Hepatocyte (in vitro differentiated cells): ENCODE measurements at regions not wholly inside any gene's neighbourhood (a gene's known extent, or its start where the extent isn't known, plus 50 kb on each side); places are given as distances from the start of the nearest gene placed in this dataset.

Experiments used
- DNase-seq: peaks from one replicate; pipeline ENCODE4 v3.0.0-alpha.2; 2016; ENCODE audit warnings: low spot score
- H2AFZ ChIP-seq: fragments of 200-600 bp; sonication (generic); 2 replicates; pipeline ENCODE4 v1.6.0; 2016; ENCODE audit warnings: antibody characterized with exemption, mild to moderate bottlenecking
- H3K27ac ChIP-seq: fragments of 200-600 bp; sonication (generic); 2 replicates; pipeline ENCODE4 v1.5.1; 2016; ENCODE audit warnings: mild to moderate bottlenecking
- H3K27me3 ChIP-seq: fragments of 200-600 bp; sonication (generic); 2 replicates; pipeline ENCODE4 v1.6.1; 2016
- H3K36me3 ChIP-seq: fragments of 200-600 bp; sonication (generic); replicated peaks from 2 replicates; pipeline ENCODE4 v1.5.1; 2016; ENCODE audit warnings: low read depth; ENCODE audit not compliant: insufficient read depth
- H3K4me1 ChIP-seq: fragments of 200-600 bp; sonication (generic); 2 replicates; pipeline ENCODE4 v1.5.1; 2016; ENCODE audit warnings: mild to moderate bottlenecking, moderate library complexity; ENCODE audit not compliant: insufficient read depth
- H3K4me2 ChIP-seq: fragments of 200-600 bp; sonication (generic); 2 replicates; pipeline ENCODE4 v1.6.0; 2016
- H3K4me3 ChIP-seq: fragments of 200-600 bp; sonication (generic); 2 replicates; pipeline ENCODE4 v1.5.1; 2016; ENCODE audit warnings: mild to moderate bottlenecking
- H3K79me2 ChIP-seq: fragments of 200-600 bp; sonication (generic); 2 replicates; pipeline ENCODE4 v1.6.0; 2017; ENCODE audit warnings: mild to moderate bottlenecking
- H3K9me2 ChIP-seq: fragments of 200-600 bp; sonication (generic); replicated peaks from 2 replicates; pipeline ENCODE4 v1.6.0; 2017; ENCODE audit warnings: mild to moderate bottlenecking; ENCODE audit not compliant: insufficient read depth
- H3K9me3 ChIP-seq: fragments of 200-600 bp; sonication (generic); 2 replicates; pipeline ENCODE4 v1.5.1; 2016; ENCODE audit warnings: low read depth, mild to moderate bottlenecking
- H4K20me1 ChIP-seq: fragments of 200-600 bp; sonication (generic); 2 replicates; pipeline ENCODE4 v1.6.0; 2016; ENCODE audit warnings: mild to moderate bottlenecking; ENCODE audit not compliant: insufficient read depth, poor library complexity, severe bottlenecking
- CTCF ChIP-seq: fragments of 200-600 bp; sonication (generic); IDR thresholded peaks from 2 replicates; pipeline ENCODE4 v1.5.1; 2016; ENCODE audit warnings: antibody characterized with exemption, mild to moderate bottlenecking; ENCODE audit not compliant: poor library complexity
- EZH2 ChIP-seq: fragments of 200-600 bp; sonication (generic); IDR thresholded peaks from 2 replicates; pipeline ENCODE4 v1.6.1; 2016; ENCODE audit warnings: antibody characterized with exemption, mild to moderate bottlenecking, borderline replicate concordance
- EZH2phosphoT487 ChIP-seq: fragments of 200-600 bp; sonication (generic); IDR thresholded peaks from one replicate; pipeline ENCODE4 v1.6.1; 2018; ENCODE audit warnings: antibody characterized with exemption, mild to moderate bottlenecking, low read depth, moderate library complexity; ENCODE audit not compliant: unreplicated experiment, severe bottlenecking
- WGBS: methylation state at CpG from one replicate; pipeline ENCODE4 v1.1.6; 2016; ENCODE audit warnings: low lambda C conversion rate; ENCODE audit errors: missing lambda C conversion rate; 5-methylcytosine and 5-hydroxymethylcytosine counted together

DNA sequence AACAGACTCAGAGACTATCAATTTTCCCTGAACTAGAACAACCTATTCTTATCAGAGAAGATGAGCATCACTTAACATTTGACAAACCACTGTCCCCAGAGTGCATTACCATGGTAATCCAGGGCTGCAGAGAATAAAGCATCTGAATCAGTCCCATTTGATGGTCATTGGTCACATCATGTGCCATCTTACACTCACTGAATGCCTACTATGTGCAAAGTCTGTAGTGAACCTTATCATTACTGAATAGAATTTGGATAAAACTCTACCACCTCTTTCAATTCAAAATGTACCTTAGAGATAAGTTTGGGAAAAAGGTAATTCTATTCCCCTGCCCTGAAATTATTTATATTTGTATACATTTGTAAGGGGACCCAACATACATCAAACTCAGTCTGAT lies 156.4 kb upstream of the TRPC7 start:
- Histone ChIP-seq H2AFZ (no peak overlapping the region), H3K27ac (no peak overlapping the region), H3K36me3 (no peaks in the 10 kb centered on the region), H3K4me1 (no peaks in the 10 kb centered on the region), H3K9me2 (no peaks in the 10 kb centered on the region), H4K20me1 (no peaks in the 10 kb centered on the region), H3K27me3 (no peaks in the 10 kb centered on the region), H3K4me3 (no peak overlapping the region), H3K79me2 (no peaks in the 10 kb centered on the region), H3K9me3 (no peaks in the 10 kb centered on the region), H3K4me2 (no peak overlapping the region)
- TF ChIP-seq EZH2 (no peak), CTCF (no peak), EZH2phosphoT487 (no peak)
- no peak for DNase-seq

- WGBS, result 64% methylated on average over 3 of the region's 3 CpGs
- Histone ChIP-seq H3K4me3 (no peak overlapping the region), H3K4me1 (no peaks in the 10 kb centered on the region), H3K9me3 (no peaks in the 10 kb centered on the region), H3K4me2 (no peak overlapping the region), H3K9me2 (no peaks in the 10 kb centered on the region), H2AFZ (no peak overlapping the region), H4K20me1 (no peaks in the 10 kb centered on the region), H3K27ac (no peak overlapping the region), H3K36me3 (no peaks in the 10 kb centered on the region), H3K79me2 (no peaks in the 10 kb centered on the region), H3K27me3 (no peaks in the 10 kb centered on the region)
- no peak for DNase-seq
- TF ChIP-seq EZH2 (no peak), CTCF (no peak), EZH2phosphoT487 (no peak)
Observed at GRCh38 chr5:136518814-136519213, 153.5 kb upstream of the TRPC7 start.

- H3K36me3 ChIP-seq, result no peaks in the 10 kb centered on the region
- H4K20me1 ChIP-seq, result no peaks in the 10 kb centered on the region
- no peak overlapping the region for H3K4me3 ChIP-seq
- H3K9me3 ChIP-seq, result no peaks in the 10 kb centered on the region
- no peaks in the 10 kb centered on the region for H3K79me2 ChIP-seq
- no peak overlapping the region for H3K4me2 ChIP-seq
- TF ChIP-seq EZH2 (no peak), EZH2phosphoT487 (no peak), CTCF (no peak)
- no peaks in the 10 kb centered on the region for H3K4me1 ChIP-seq
- no peak overlapping the region for H2AFZ ChIP-seq
- no peaks in the 10 kb centered on the region for H3K9me2 ChIP-seq
- WGBS, result 85% methylated on average over 1 of the region's 1 CpG
- DNase-seq, result no peak
- no peak overlapping the region for H3K27ac ChIP-seq
- no peaks in the 10 kb centered on the region for H3K27me3 ChIP-seq
Observed at GRCh38 chr5:136518174-136518573, 152.8 kb upstream of the TRPC7 start.

DNA sequence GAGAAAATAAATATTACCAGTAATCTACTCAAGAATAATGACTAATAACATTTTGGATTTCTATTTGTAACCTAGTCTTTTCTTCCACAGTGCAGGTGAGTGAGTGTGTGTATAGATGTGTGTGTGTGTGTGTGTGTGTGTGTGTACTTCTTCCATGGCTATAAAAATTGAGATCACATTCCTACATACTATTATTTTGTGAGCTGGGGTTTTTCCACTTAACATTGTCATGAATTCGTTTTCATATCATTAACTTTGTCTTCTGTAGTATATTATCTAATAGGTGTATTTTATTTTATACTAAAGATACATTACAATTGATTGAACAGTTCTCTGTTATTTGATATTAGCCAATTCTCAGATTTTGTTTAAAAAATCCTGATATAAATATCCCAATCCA lies 152.4 kb upstream of the TRPC7 start:
- Histone ChIP-seq H3K79me2 (no peaks in the 10 kb centered on the region), H3K36me3 (no peaks in the 10 kb centered on the region), H3K4me3 (no peak overlapping the region), H3K27ac (no peak overlapping the region), H2AFZ (no peak overlapping the region), H3K4me2 (no peak overlapping the region), H3K9me3 (no peaks in the 10 kb centered on the region), H4K20me1 (no peaks in the 10 kb centered on the region), H3K4me1 (no peaks in the 10 kb centered on the region), H3K27me3 (no peaks in the 10 kb centered on the region), H3K9me2 (no peaks in the 10 kb centered on the region)
- no peak for DNase-seq
- 38% methylated on average over 1 of the region's 1 CpG for WGBS
- no peak for TF ChIP-seq CTCF
- no peak for TF ChIP-seq EZH2
- no peak for TF ChIP-seq EZH2phosphoT487
